Endothelial cell of umbilical vein (primary cell): ENCODE measurements at regions not wholly inside any gene's neighbourhood (a gene's known extent, or its start where the extent isn't known, plus 50 kb on each side); places are given as distances from the start of the nearest gene placed in this dataset.

ENCODE experiments used
- BruUV-seq: library from RNA; stranded (reverse); fragments of 400-500 nt; replicated peaks from 2 replicates; lab custom pipeline; 2021; lab: Mats Ljungman, UMichigan
- CTCF ChIA-PET: fragments of 300-600, 350-600 bp; sonication (Branson Sonifier 250); formaldehyde crosslinking; loops from one replicate; lab custom pipeline; 2021; ENCODE audit warnings: antibody characterized with exemption, inconsistent platforms; lab: Charles Lee
- POLR2A ChIA-PET: fragments of 300-600, 350-600 bp; sonication (Branson Sonifier 250); formaldehyde crosslinking; loops from one replicate; lab custom pipeline; 2021; ENCODE audit warnings: antibody characterized with exemption, inconsistent platforms; lab: Charles Lee
- DNase-seq: peaks from one replicate; pipeline ENCODE4 v3.0.0-alpha.2; 2011; ENCODE audit warnings: low read depth, low spot score
- FAIRE-seq: peaks from 2 replicates; lab custom pipeline; 2011; peaks lifted over from hg19 to GRCh38; lab: Jason Lieb, UNC
- H2AFZ ChIP-seq: 2 replicates; pipeline ENCODE4 v1.6.0; 2012; ENCODE audit warnings: low read depth, low read length, control low read depth, inconsistent platforms
- H3K27ac ChIP-seq: 2 replicates; pipeline ENCODE4 v1.5.1; 2011; ENCODE audit warnings: low read depth, mild to moderate bottlenecking, control low read depth, low read length, moderate library complexity; ENCODE audit not compliant: insufficient read depth
- H3K27me3 ChIP-seq, 2 experiments: 2 replicates each; pipeline versions ENCODE4 v1.6.0 to v1.6.1; 2011; ENCODE audit warnings: low read length in 2 of 2, mixed read lengths in 1 of 2; ENCODE audit not compliant: control insufficient read depth in 2 of 2, insufficient read depth in 2 of 2
- H3K36me3 ChIP-seq, 2 experiments: 2 replicates in 1 of 2; 3 replicates in 1 of 2; pipeline ENCODE4 v1.5.1; 2011; ENCODE audit warnings: low read length in 2 of 2, mild to moderate bottlenecking in 1 of 2, moderate library complexity in 1 of 2; ENCODE audit not compliant: control insufficient read depth in 2 of 2, insufficient read depth in 2 of 2; ENCODE audit errors: extremely low read depth in 1 of 2
- H3K4me1 ChIP-seq: 3 replicates; pipeline ENCODE4 v1.5.1; 2011; ENCODE audit warnings: mild to moderate bottlenecking, low read length; ENCODE audit not compliant: control insufficient read depth, insufficient read depth; ENCODE audit errors: extremely low read depth
- H3K4me2 ChIP-seq: 2 replicates; pipeline ENCODE4 v1.6.1; 2011; ENCODE audit warnings: low read length, control low read depth, mixed read lengths; ENCODE audit not compliant: insufficient read depth
- H3K4me3 ChIP-seq, 3 experiments: fragments of 200-600 bp in 1 of 3; sonication (generic), shearing (Covaris generic) in 1 of 3; replicated peaks in 1 of 3; 2 replicates each; pipeline ENCODE4 v1.5.1; 2011 to 2016; ENCODE audit warnings: control low read depth in 3 of 3, low read length in 3 of 3, mild to moderate bottlenecking in 2 of 3, inconsistent platforms in 1 of 3, low read depth in 1 of 3, moderate library complexity in 1 of 3; ENCODE audit not compliant: insufficient read depth in 1 of 3
- H3K79me2 ChIP-seq: 2 replicates; pipeline ENCODE4 v1.6.0; 2012; ENCODE audit warnings: low read length, inconsistent platforms; ENCODE audit not compliant: control insufficient read depth, insufficient read depth
- H3K9ac ChIP-seq: replicated peaks from 2 replicates; pipeline ENCODE3; 2011; ENCODE audit warnings: low read length, control low read depth; ENCODE audit not compliant: insufficient read depth; ENCODE audit errors: extremely low read depth
- H3K9me1 ChIP-seq: replicated peaks from 3 replicates; pipeline ENCODE4 v1.6.0; 2011; ENCODE audit warnings: mild to moderate bottlenecking, low read length; ENCODE audit not compliant: control insufficient read depth, insufficient read depth; ENCODE audit errors: extremely low read depth
- H3K9me3 ChIP-seq: replicated peaks from 2 replicates; pipeline ENCODE4 v1.5.1; 2012; ENCODE audit warnings: low read length, inconsistent platforms; ENCODE audit not compliant: control insufficient read depth, insufficient read depth
- H4K20me1 ChIP-seq: replicated peaks from 2 replicates; pipeline ENCODE3; 2011; ENCODE audit warnings: mild to moderate bottlenecking, low read length; ENCODE audit not compliant: control insufficient read depth, insufficient read depth; ENCODE audit errors: extremely low read depth
- EZH2 ChIP-seq: IDR thresholded peaks from 2 replicates; pipeline ENCODE4 v1.6.1; 2012; ENCODE audit warnings: borderline replicate concordance, low read depth, mild to moderate bottlenecking, moderate library complexity, low read length, inconsistent platforms; ENCODE audit not compliant: severe bottlenecking
- FOS ChIP-seq: IDR thresholded peaks from 2 replicates; pipeline ENCODE4 v1.6.1; 2011; ENCODE audit warnings: mild to moderate bottlenecking, low read length, moderate library complexity, borderline replicate concordance; ENCODE audit not compliant: insufficient read depth
- GATA2 ChIP-seq: IDR thresholded peaks from 2 replicates; pipeline ENCODE4 v1.7.0; 2011; ENCODE audit warnings: low read depth, mild to moderate bottlenecking, moderate library complexity, mixed read lengths, low read length; ENCODE audit not compliant: insufficient read length, insufficient read depth
- JUN ChIP-seq: IDR thresholded peaks from 2 replicates; pipeline ENCODE4 v1.6.1; 2011; ENCODE audit warnings: borderline replicate concordance, low read depth; ENCODE audit not compliant: insufficient read length, insufficient read depth
- MYC ChIP-seq: IDR thresholded peaks from one replicate; pipeline ENCODE4 v1.6.1; 2011; ENCODE audit warnings: mild to moderate bottlenecking, low read depth, low read length
- POLR2A ChIP-seq: IDR thresholded peaks from 2 replicates; pipeline ENCODE4 v1.6.1; 2012; ENCODE audit warnings: low read depth, mild to moderate bottlenecking, control low read depth, low read length
- POLR2AphosphoS5 ChIP-seq: IDR thresholded peaks from 2 replicates; pipeline ENCODE4 v1.6.1; 2012; ENCODE audit warnings: low read depth, mild to moderate bottlenecking, control low read depth, low read length, moderate library complexity; ENCODE audit not compliant: insufficient read depth
- dilution Hi-C: fragments of 300-500 bp; cut with MboI; formaldehyde crosslinking; loops from one replicate; pipeline ENCODE4 v1.15.0; 2019; ENCODE audit warnings: low sequenced_read_pairs; ENCODE audit not compliant: extremely low pct_ligation_motif_present
- intact Hi-C: fragments of 100-400 bp; cut with micrococcal nuclease; formaldehyde crosslinking; loops from one replicate; pipeline ENCODE4 v1.10.0; 2022
- TF ChIP-seq, protein P1 (sequence below), 2 donors: IDR thresholded peaks; 1 replicate in 1 of 2; 2 replicates in 1 of 2; pipeline ENCODE4 v1.5.1; 2011; ENCODE audit warnings: low read length in 2 of 2, mild to moderate bottlenecking in 2 of 2, moderate library complexity in 2 of 2, control low read depth in 1 of 2, inconsistent platforms in 1 of 2, low read depth in 1 of 2; ENCODE audit not compliant: insufficient read depth in 1 of 2; ENCODE audit errors: extremely low read depth in 1 of 2
- TF ChIP-seq, protein P2 (sequence below): IDR thresholded peaks from 2 replicates; pipeline ENCODE4 v1.6.1; 2011; ENCODE audit not compliant: insufficient read depth, insufficient read length

DNA sequence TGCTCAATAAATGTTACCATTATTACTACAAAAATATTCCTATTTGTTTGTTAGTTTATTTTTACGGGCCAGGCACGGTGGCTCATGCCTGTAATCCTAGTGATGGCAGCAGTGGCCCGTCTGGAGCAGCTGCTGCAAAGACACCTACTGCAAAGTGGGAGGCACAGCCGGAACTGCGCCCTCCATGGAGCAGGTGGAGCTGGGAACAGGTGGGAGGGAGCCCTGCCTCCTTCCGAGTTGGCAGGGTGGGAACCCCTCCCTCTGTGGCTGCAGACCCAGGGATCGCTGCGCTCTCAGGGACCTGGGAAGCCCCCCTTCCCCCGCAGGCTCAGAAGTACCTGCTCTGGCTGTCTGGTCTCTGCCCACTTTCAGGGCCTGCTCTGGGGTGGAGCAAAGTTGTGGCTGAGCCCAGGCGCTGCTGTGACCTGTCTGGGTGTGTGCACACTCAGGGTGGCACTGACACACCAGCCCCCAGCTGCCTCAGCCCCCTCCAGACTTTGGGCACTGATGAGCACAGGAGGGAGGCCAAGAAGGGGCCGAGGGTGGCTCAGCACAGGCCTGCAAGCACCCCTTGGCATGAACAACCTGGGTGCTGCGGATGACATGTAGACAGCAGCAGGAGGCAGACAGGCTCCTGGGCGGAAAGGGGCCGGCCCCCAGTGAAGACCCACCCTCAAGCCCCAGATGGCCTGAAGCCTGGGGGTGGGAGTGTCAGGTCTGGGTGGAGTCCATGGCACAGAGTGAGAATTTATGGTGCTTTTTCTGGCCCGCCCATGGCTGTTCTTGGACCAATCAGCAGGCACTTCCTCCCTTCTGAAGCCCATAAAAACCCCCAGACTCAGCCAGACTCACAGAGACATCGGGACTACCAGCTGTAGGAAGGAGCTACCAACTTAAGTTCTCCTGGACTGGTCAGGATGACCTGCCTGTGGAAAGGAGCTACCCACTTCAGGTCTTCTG lies 103.7 kb upstream of the CLMP start:
- dilution Hi-C loops = no loop called here
- no TSS peak for BruUV-seq
- no peak for FAIRE-seq
- no peak overlapping the region for H2AFZ ChIP-seq
- H3K36me3 ChIP-seq = no peaks in the 10 kb centered on the region
- no peaks in the 10 kb centered on the region for H3K79me2 ChIP-seq
- no peak for DNase-seq
- H3K9ac ChIP-seq = no peak overlapping the region
- H4K20me1 ChIP-seq = no peaks in the 10 kb centered on the region
- H3K4me1 ChIP-seq = peaks cover 17% of the 10 kb centered on the region
- no peak overlapping the region for H3K4me3 ChIP-seq
- intact Hi-C loops = no loop called here
- TF ChIP-seq FOS (no peak), EZH2 (no peak), POLR2A (no peak), JUN (no peak), MYC (no peak), POLR2AphosphoS5 (no peak), GATA2 (no peak)
- TF ChIP-seq, protein P1, sequence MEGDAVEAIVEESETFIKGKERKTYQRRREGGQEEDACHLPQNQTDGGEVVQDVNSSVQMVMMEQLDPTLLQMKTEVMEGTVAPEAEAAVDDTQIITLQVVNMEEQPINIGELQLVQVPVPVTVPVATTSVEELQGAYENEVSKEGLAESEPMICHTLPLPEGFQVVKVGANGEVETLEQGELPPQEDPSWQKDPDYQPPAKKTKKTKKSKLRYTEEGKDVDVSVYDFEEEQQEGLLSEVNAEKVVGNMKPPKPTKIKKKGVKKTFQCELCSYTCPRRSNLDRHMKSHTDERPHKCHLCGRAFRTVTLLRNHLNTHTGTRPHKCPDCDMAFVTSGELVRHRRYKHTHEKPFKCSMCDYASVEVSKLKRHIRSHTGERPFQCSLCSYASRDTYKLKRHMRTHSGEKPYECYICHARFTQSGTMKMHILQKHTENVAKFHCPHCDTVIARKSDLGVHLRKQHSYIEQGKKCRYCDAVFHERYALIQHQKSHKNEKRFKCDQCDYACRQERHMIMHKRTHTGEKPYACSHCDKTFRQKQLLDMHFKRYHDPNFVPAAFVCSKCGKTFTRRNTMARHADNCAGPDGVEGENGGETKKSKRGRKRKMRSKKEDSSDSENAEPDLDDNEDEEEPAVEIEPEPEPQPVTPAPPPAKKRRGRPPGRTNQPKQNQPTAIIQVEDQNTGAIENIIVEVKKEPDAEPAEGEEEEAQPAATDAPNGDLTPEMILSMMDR (IDR thresholded peaks at IDR 0.05; ENCODE audit: extremely low read depth in 1 of 2, insufficient read depth in 1 of 2, low read depth in 1 of 2, low read length in 2 of 2) = no peak
- TF ChIP-seq, protein P2, sequence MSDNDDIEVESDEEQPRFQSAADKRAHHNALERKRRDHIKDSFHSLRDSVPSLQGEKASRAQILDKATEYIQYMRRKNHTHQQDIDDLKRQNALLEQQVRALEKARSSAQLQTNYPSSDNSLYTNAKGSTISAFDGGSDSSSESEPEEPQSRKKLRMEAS = no peak
- H3K9me1 ChIP-seq = no peaks in the 10 kb centered on the region
- CTCF ChIA-PET = interaction anchor here (1.1 to 5.6 kb wide), 7 partner anchors 8 to 180 kb away, joined by 3 to 56 read pairs (median 11); no protein-coding TSS in a partner anchor
- POLR2A ChIA-PET = no interaction called here
- H3K4me2 ChIP-seq = no peak overlapping the region
- H3K9me3 ChIP-seq = no peaks in the 10 kb centered on the region
- peaks cover 4 to 6% of the 10 kb centered on the region in 2 experiments for H3K27me3 ChIP-seq
- H3K27ac ChIP-seq = no peak overlapping the region
